Naive thymus-derived CD4-positive, alpha-beta T cell (primary cell): ENCODE measurements at regions not wholly inside any gene's neighbourhood (a gene's known extent, or its start where the extent isn't known, plus 50 kb on each side); places are given as distances from the start of the nearest gene placed in this dataset.

Experiments used
- ATAC-seq: fragments of 150-1000 bp; cut with Tn5 transposase; 2 replicates; pipeline ENCODE4 v1.10.0; 2021; ENCODE audit warnings: mild to moderate bottlenecking, moderate library complexity
- CTCF ChIA-PET: fragments of 350-600 bp; sonication (Branson Sonifier 250); formaldehyde crosslinking; loops from one replicate; lab custom pipeline; 2021; ENCODE audit warnings: antibody characterized with exemption; lab: Charles Lee
- POLR2A ChIA-PET: fragments of 350-600 bp; sonication (Branson Sonifier 250); formaldehyde crosslinking; loops from one replicate; lab custom pipeline; 2021; ENCODE audit warnings: antibody characterized with exemption, inconsistent platforms; lab: Charles Lee
- DNase-seq, 9 donors: peaks; one replicate each; pipeline versions ENCODE4 v3.0.0 to v3.0.0-alpha.2; 2020 to 2022; ENCODE audit warnings: mixed read lengths in 1 of 9
- H3K27ac ChIP-seq: one replicate; pipeline ENCODE4 v1.7.0; 2013; ENCODE audit warnings: mild to moderate bottlenecking, low read depth, low read length, moderate library complexity
- H3K27me3 ChIP-seq, 2 donors: one replicate each; pipeline ENCODE4 v1.7.0; 2013; ENCODE audit warnings: low read length in 2 of 2, mild to moderate bottlenecking in 2 of 2, moderate library complexity in 2 of 2; ENCODE audit not compliant: control insufficient read depth in 2 of 2, insufficient read depth in 2 of 2
- H3K36me3 ChIP-seq, 3 experiments: 1 replicate in 2 of 3; 2 replicates in 1 of 3; pipeline ENCODE4 v1.7.0; 2013; ENCODE audit warnings: low read length in 3 of 3, mild to moderate bottlenecking in 3 of 3, moderate library complexity in 1 of 3; ENCODE audit not compliant: insufficient read depth in 3 of 3, control insufficient read depth in 2 of 3
- H3K4me1 ChIP-seq, 2 donors: one replicate each; pipeline ENCODE4 v1.7.0; 2013; ENCODE audit warnings: low read length in 2 of 2, mild to moderate bottlenecking in 2 of 2, moderate library complexity in 1 of 2; ENCODE audit not compliant: control insufficient read depth in 2 of 2, insufficient read depth in 2 of 2
- H3K4me3 ChIP-seq: 2 replicates; pipeline ENCODE4 v1.7.0; 2013; ENCODE audit warnings: mild to moderate bottlenecking, low read length
- H3K9me3 ChIP-seq, 3 experiments: 1 replicate in 2 of 3; 2 replicates in 1 of 3; pipeline ENCODE4 v1.7.0; 2013; ENCODE audit warnings: low read length in 3 of 3; ENCODE audit not compliant: control insufficient read depth in 2 of 3
- H3K27ac Mint-ChIP-seq, 9 donors: one replicate each; pipeline ENCODE4 v1.8.0; 2020 to 2022; ENCODE audit warnings: mixed read lengths in 9 of 9, mild to moderate bottlenecking in 8 of 9, moderate library complexity in 5 of 9, inconsistent platforms in 2 of 9
- H3K27me3 Mint-ChIP-seq, 5 donors: one replicate each; pipeline ENCODE4 v1.8.0; 2021 to 2022; ENCODE audit warnings: mixed read lengths in 5 of 5, mild to moderate bottlenecking in 1 of 5
- H3K36me3 Mint-ChIP-seq, 5 donors: one replicate each; pipeline ENCODE4 v1.8.0; 2020 to 2022; ENCODE audit warnings: mixed read lengths in 5 of 5, mild to moderate bottlenecking in 3 of 5, inconsistent platforms in 1 of 5
- H3K4me1 Mint-ChIP-seq, 7 donors: one replicate each; pipeline ENCODE4 v1.8.0; 2020 to 2022; ENCODE audit warnings: mixed read lengths in 7 of 7, mild to moderate bottlenecking in 3 of 7, inconsistent platforms in 1 of 7
- H3K4me3 Mint-ChIP-seq, 10 donors: one replicate each; pipeline ENCODE4 v1.8.0; 2020 to 2022; ENCODE audit warnings: mild to moderate bottlenecking in 10 of 10, mixed read lengths in 10 of 10, moderate library complexity in 6 of 10, inconsistent platforms in 2 of 10
- H3K9me3 Mint-ChIP-seq, 11 donors: one replicate each; pipeline ENCODE4 v1.8.0; 2020 to 2022; ENCODE audit warnings: mixed read lengths in 11 of 11, mild to moderate bottlenecking in 4 of 11, inconsistent platforms in 1 of 11, moderate library complexity in 1 of 11
- intact Hi-C, 2 donors: fragments of 100-400 bp; cut with micrococcal nuclease; formaldehyde crosslinking; loops; one replicate each; pipeline ENCODE4 v1.15.1; 2023

GRCh38 chr6:92706976-92707375 is 712.4 kb downstream of the EPHA7 start:
- Mint-ChIP-seq H3K27ac (no peak overlapping the region), H3K9me3 (peaks cover 0 to 7% (median 1%) of the 10 kb centered on the region in 11 donors), H3K36me3 (no peaks in the 10 kb centered on the region), H3K4me3 (no peak overlapping the region), H3K4me1 (no peaks in the 10 kb centered on the region), H3K27me3 (no peaks in the 10 kb centered on the region)
- POLR2A ChIA-PET: no interaction called here
- ATAC-seq (no peak), DNase-seq (no peak)
- Histone ChIP-seq H3K27me3 (no peaks in the 10 kb centered on the region), H3K4me1 (no peaks in the 10 kb centered on the region), H3K27ac (no peak overlapping the region), H3K9me3 (no peaks in the 10 kb centered on the region), H3K4me3 (no peak overlapping the region), H3K36me3 (no peaks in the 10 kb centered on the region)
- CTCF ChIA-PET: no interaction called here
- intact Hi-C loops: no loop called here

- peaks cover 0 to 11% (median 0%) of the 10 kb centered on the region in 11 donors for H3K9me3 Mint-ChIP-seq
Observed at GRCh38 chr6:92701425-92702096, 717.8 kb downstream of the EPHA7 start.

GRCh38 chr6:92700411-92700810 is 718.9 kb downstream of the EPHA7 start:
- H3K27me3 Mint-ChIP-seq: no peaks in the 10 kb centered on the region
- CTCF ChIA-PET: no interaction called here
- no peak for DNase-seq
- H3K36me3 Mint-ChIP-seq: no peaks in the 10 kb centered on the region
- H3K4me3 Mint-ChIP-seq: no peak overlapping the region
- Histone ChIP-seq H3K4me3 (no peak overlapping the region), H3K27ac (no peak overlapping the region), H3K9me3 (no peaks in the 10 kb centered on the region), H3K36me3 (no peaks in the 10 kb centered on the region), H3K4me1 (no peaks in the 10 kb centered on the region), H3K27me3 (no peaks in the 10 kb centered on the region)
- H3K9me3 Mint-ChIP-seq: peaks cover 0 to 11% (median 0%) of the 10 kb centered on the region in 11 donors
- POLR2A ChIA-PET: no interaction called here
- ATAC-seq: no peak
- H3K27ac Mint-ChIP-seq: no peak overlapping the region
- no peaks in the 10 kb centered on the region for H3K4me1 Mint-ChIP-seq
- intact Hi-C loops: no loop called here

More at GRCh38 chr6:92701425-92702096, 717.8 kb downstream of the EPHA7 start:
- DNase-seq: no peak
- Histone ChIP-seq H3K4me1 (no peaks in the 10 kb centered on the region), H3K36me3 (no peaks in the 10 kb centered on the region), H3K27ac (no peak overlapping the region), H3K27me3 (no peaks in the 10 kb centered on the region), H3K9me3 (no peaks in the 10 kb centered on the region), H3K4me3 (no peak overlapping the region)
- POLR2A ChIA-PET: no interaction called here
- H3K4me3 Mint-ChIP-seq: no peak overlapping the region
- H3K27me3 Mint-ChIP-seq: no peaks in the 10 kb centered on the region
- H3K36me3 Mint-ChIP-seq: no peaks in the 10 kb centered on the region
- CTCF ChIA-PET: no interaction called here
- no peak for ATAC-seq
- H3K4me1 Mint-ChIP-seq: no peaks in the 10 kb centered on the region
- H3K27ac Mint-ChIP-seq: no peak overlapping the region
- intact Hi-C loops: no loop called here

- H3K27me3 ChIP-seq: no peaks in the 10 kb centered on the region
- Mint-ChIP-seq H3K4me1 (no peaks in the 10 kb centered on the region), H3K27me3 (no peaks in the 10 kb centered on the region), H3K27ac (no peak overlapping the region), H3K9me3 (peaks cover 0 to 8% (median 0%) of the 10 kb centered on the region in 11 donors), H3K4me3 (no peak overlapping the region), H3K36me3 (no peaks in the 10 kb centered on the region)
- ATAC-seq: no peak
- DNase-seq: no peak
- no peaks in the 10 kb centered on the region for H3K9me3 ChIP-seq
- intact Hi-C loops: no loop called here
- ChIA-PET CTCF (no interaction called here), POLR2A (no interaction called here)
- no peak overlapping the region for H3K4me3 ChIP-seq
- H3K4me1 ChIP-seq: no peaks in the 10 kb centered on the region
- H3K36me3 ChIP-seq: no peaks in the 10 kb centered on the region
- no peak overlapping the region for H3K27ac ChIP-seq
Observed at GRCh38 chr6:92690997-92691599, 728.3 kb downstream of the EPHA7 start.

- no peak overlapping the region for H3K4me3 ChIP-seq
- no peaks in the 10 kb centered on the region for H3K4me1 ChIP-seq
- POLR2A ChIA-PET: no interaction called here
- DNase-seq (no peak), ATAC-seq (no peak)
- H3K27ac Mint-ChIP-seq: no peak overlapping the region
- H3K36me3 ChIP-seq: no peaks in the 10 kb centered on the region
- no peaks in the 10 kb centered on the region for H3K9me3 ChIP-seq
- no peaks in the 10 kb centered on the region for H3K36me3 Mint-ChIP-seq
- no peak overlapping the region for H3K4me3 Mint-ChIP-seq
- no peak overlapping the region for H3K27ac ChIP-seq
- H3K27me3 Mint-ChIP-seq: no peaks in the 10 kb centered on the region
- CTCF ChIA-PET: no interaction called here
- H3K27me3 ChIP-seq: no peaks in the 10 kb centered on the region
- intact Hi-C loops: no loop called here
- peaks cover 0 to 8% (median 0%) of the 10 kb centered on the region in 11 donors for H3K9me3 Mint-ChIP-seq
- no peaks in the 10 kb centered on the region for H3K4me1 Mint-ChIP-seq
Observed at GRCh38 chr6:92688342-92688741, 731.0 kb downstream of the EPHA7 start.

- DNase-seq: no peak
- Mint-ChIP-seq H3K4me3 (no peak overlapping the region), H3K4me1 (no peaks in the 10 kb centered on the region), H3K27ac (no peak overlapping the region), H3K9me3 (peaks cover 0 to 8% (median 0%) of the 10 kb centered on the region in 11 donors), H3K36me3 (no peaks in the 10 kb centered on the region), H3K27me3 (no peaks in the 10 kb centered on the region)
- no peaks in the 10 kb centered on the region for H3K4me1 ChIP-seq
- H3K27me3 ChIP-seq: no peaks in the 10 kb centered on the region
- H3K27ac ChIP-seq: no peak overlapping the region
- ChIA-PET POLR2A (no interaction called here), CTCF (no interaction called here)
- H3K4me3 ChIP-seq: no peak overlapping the region
- intact Hi-C loops: no loop called here
- H3K9me3 ChIP-seq: no peaks in the 10 kb centered on the region
- no peaks in the 10 kb centered on the region for H3K36me3 ChIP-seq
- no peak for ATAC-seq
Observed at GRCh38 chr6:92687278-92687677, 732.1 kb downstream of the EPHA7 start.

GRCh38 chr6:92684386-92684785 is 735.0 kb downstream of the EPHA7 start:
- no peaks in the 10 kb centered on the region for H3K27me3 ChIP-seq

More at GRCh38 chr6:92684386-92684785, 735.0 kb downstream of the EPHA7 start:
- Mint-ChIP-seq H3K9me3 (peaks cover 0 to 6% (median 0%) of the 10 kb centered on the region in 11 donors), H3K4me1 (no peaks in the 10 kb centered on the region), H3K36me3 (no peaks in the 10 kb centered on the region), H3K27me3 (no peaks in the 10 kb centered on the region), H3K4me3 (no peak overlapping the region), H3K27ac (no peak overlapping the region)
- Histone ChIP-seq H3K27ac (no peak overlapping the region), H3K36me3 (no peaks in the 10 kb centered on the region), H3K4me3 (no peak overlapping the region), H3K9me3 (no peaks in the 10 kb centered on the region), H3K4me1 (no peaks in the 10 kb centered on the region)
- intact Hi-C loops: no loop called here
- ChIA-PET CTCF (no interaction called here), POLR2A (no interaction called here)
- DNase-seq: no peak
- ATAC-seq: no peak
